Naive thymus-derived CD4-positive, alpha-beta T cell (primary cell): ENCODE measurements at regions not wholly inside any gene's neighbourhood (a gene's known extent, or its start where the extent isn't known, plus 50 kb on each side); places are given as distances from the start of the nearest gene placed in this dataset.

ENCODE experiments used
- ATAC-seq: fragments of 150-1000 bp; cut with Tn5 transposase; 2 replicates; pipeline ENCODE4 v1.10.0; 2021; ENCODE audit warnings: mild to moderate bottlenecking, moderate library complexity
- CTCF ChIA-PET: fragments of 350-600 bp; sonication (Branson Sonifier 250); formaldehyde crosslinking; loops from one replicate; lab custom pipeline; 2021; ENCODE audit warnings: antibody characterized with exemption; lab: Charles Lee
- POLR2A ChIA-PET: fragments of 350-600 bp; sonication (Branson Sonifier 250); formaldehyde crosslinking; loops from one replicate; lab custom pipeline; 2021; ENCODE audit warnings: antibody characterized with exemption, inconsistent platforms; lab: Charles Lee
- DNase-seq, 9 donors: peaks; one replicate each; pipeline versions ENCODE4 v3.0.0 to v3.0.0-alpha.2; 2020 to 2022; ENCODE audit warnings: mixed read lengths in 1 of 9
- H3K27ac ChIP-seq: one replicate; pipeline ENCODE4 v1.7.0; 2013; ENCODE audit warnings: mild to moderate bottlenecking, low read depth, low read length, moderate library complexity
- H3K27me3 ChIP-seq, 2 donors: one replicate each; pipeline ENCODE4 v1.7.0; 2013; ENCODE audit warnings: low read length in 2 of 2, mild to moderate bottlenecking in 2 of 2, moderate library complexity in 2 of 2; ENCODE audit not compliant: control insufficient read depth in 2 of 2, insufficient read depth in 2 of 2
- H3K36me3 ChIP-seq, 3 experiments: 1 replicate in 2 of 3; 2 replicates in 1 of 3; pipeline ENCODE4 v1.7.0; 2013; ENCODE audit warnings: low read length in 3 of 3, mild to moderate bottlenecking in 3 of 3, moderate library complexity in 1 of 3; ENCODE audit not compliant: insufficient read depth in 3 of 3, control insufficient read depth in 2 of 3
- H3K4me1 ChIP-seq, 2 donors: one replicate each; pipeline ENCODE4 v1.7.0; 2013; ENCODE audit warnings: low read length in 2 of 2, mild to moderate bottlenecking in 2 of 2, moderate library complexity in 1 of 2; ENCODE audit not compliant: control insufficient read depth in 2 of 2, insufficient read depth in 2 of 2
- H3K4me3 ChIP-seq: 2 replicates; pipeline ENCODE4 v1.7.0; 2013; ENCODE audit warnings: mild to moderate bottlenecking, low read length
- H3K9me3 ChIP-seq, 3 experiments: 1 replicate in 2 of 3; 2 replicates in 1 of 3; pipeline ENCODE4 v1.7.0; 2013; ENCODE audit warnings: low read length in 3 of 3; ENCODE audit not compliant: control insufficient read depth in 2 of 3
- H3K27ac Mint-ChIP-seq, 9 donors: one replicate each; pipeline ENCODE4 v1.8.0; 2020 to 2022; ENCODE audit warnings: mixed read lengths in 9 of 9, mild to moderate bottlenecking in 8 of 9, moderate library complexity in 5 of 9, inconsistent platforms in 2 of 9
- H3K27me3 Mint-ChIP-seq, 5 donors: one replicate each; pipeline ENCODE4 v1.8.0; 2021 to 2022; ENCODE audit warnings: mixed read lengths in 5 of 5, mild to moderate bottlenecking in 1 of 5
- H3K36me3 Mint-ChIP-seq, 5 donors: one replicate each; pipeline ENCODE4 v1.8.0; 2020 to 2022; ENCODE audit warnings: mixed read lengths in 5 of 5, mild to moderate bottlenecking in 3 of 5, inconsistent platforms in 1 of 5
- H3K4me1 Mint-ChIP-seq, 7 donors: one replicate each; pipeline ENCODE4 v1.8.0; 2020 to 2022; ENCODE audit warnings: mixed read lengths in 7 of 7, mild to moderate bottlenecking in 3 of 7, inconsistent platforms in 1 of 7
- H3K4me3 Mint-ChIP-seq, 10 donors: one replicate each; pipeline ENCODE4 v1.8.0; 2020 to 2022; ENCODE audit warnings: mild to moderate bottlenecking in 10 of 10, mixed read lengths in 10 of 10, moderate library complexity in 6 of 10, inconsistent platforms in 2 of 10
- H3K9me3 Mint-ChIP-seq, 11 donors: one replicate each; pipeline ENCODE4 v1.8.0; 2020 to 2022; ENCODE audit warnings: mixed read lengths in 11 of 11, mild to moderate bottlenecking in 4 of 11, inconsistent platforms in 1 of 11, moderate library complexity in 1 of 11
- intact Hi-C, 2 donors: fragments of 100-400 bp; cut with micrococcal nuclease; formaldehyde crosslinking; loops; one replicate each; pipeline ENCODE4 v1.15.1; 2023

GRCh38 chr12:39062266-39062996 lies 157.0 kb upstream of the CPNE8 start:
- ChIA-PET POLR2A (no interaction called here), CTCF (no interaction called here)
- no peak for DNase-seq
- Mint-ChIP-seq H3K4me1 (no peaks in the 10 kb centered on the region), H3K36me3 (no peaks in the 10 kb centered on the region), H3K4me3 (no peak overlapping the region), H3K9me3 (peaks cover 0 to 7% (median 3%) of the 10 kb centered on the region in 11 donors), H3K27me3 (no peaks in the 10 kb centered on the region), H3K27ac (no peak overlapping the region)
- intact Hi-C loops: no loop called here
- Histone ChIP-seq H3K27ac (no peak overlapping the region), H3K4me3 (no peak overlapping the region), H3K36me3 (no peaks in the 10 kb centered on the region), H3K27me3 (no peaks in the 10 kb centered on the region), H3K9me3 (no peaks in the 10 kb centered on the region), H3K4me1 (no peaks in the 10 kb centered on the region)
- ATAC-seq: no peak

- H3K9me3 Mint-ChIP-seq: peaks cover 0 to 7% (median 3%) of the 10 kb centered on the region in 11 donors
- POLR2A ChIA-PET: no interaction called here
These were observed 156.2 kb upstream of the CPNE8 start for GRCh38 chr12:39061576-39061975.

GRCh38 chr12:39048395-39048794 lies 143.0 kb upstream of the CPNE8 start:
- H3K4me3 Mint-ChIP-seq: no peak overlapping the region
- H3K36me3 Mint-ChIP-seq: no peaks in the 10 kb centered on the region
- no peak for ATAC-seq
- no peaks in the 10 kb centered on the region for H3K4me1 ChIP-seq
- no peaks in the 10 kb centered on the region for H3K36me3 ChIP-seq
- CTCF ChIA-PET: no interaction called here
- H3K4me1 Mint-ChIP-seq: no peaks in the 10 kb centered on the region
- H3K9me3 ChIP-seq: no peaks in the 10 kb centered on the region
- no peak overlapping the region for H3K4me3 ChIP-seq
- no peaks in the 10 kb centered on the region for H3K27me3 ChIP-seq
- no peak overlapping the region for H3K27ac ChIP-seq
- intact Hi-C loops: no loop called here
- POLR2A ChIA-PET: no interaction called here
- peaks cover 0 to 10% (median 0%) of the 10 kb centered on the region in 5 donors for H3K27me3 Mint-ChIP-seq
- no peak for DNase-seq
- peaks cover 0 to 10% (median 0%) of the 10 kb centered on the region in 11 donors for H3K9me3 Mint-ChIP-seq
- H3K27ac Mint-ChIP-seq: no peak overlapping the region

More at GRCh38 chr12:39061576-39061975, 156.2 kb upstream of the CPNE8 start:
- Mint-ChIP-seq H3K4me1 (no peaks in the 10 kb centered on the region), H3K36me3 (no peaks in the 10 kb centered on the region), H3K27me3 (no peaks in the 10 kb centered on the region), H3K4me3 (no peak overlapping the region), H3K27ac (no peak overlapping the region)
- DNase-seq (no peak), ATAC-seq (no peak)
- Histone ChIP-seq H3K4me1 (no peaks in the 10 kb centered on the region), H3K27ac (no peak overlapping the region), H3K9me3 (no peaks in the 10 kb centered on the region), H3K4me3 (no peak overlapping the region), H3K27me3 (no peaks in the 10 kb centered on the region), H3K36me3 (no peaks in the 10 kb centered on the region)
- intact Hi-C loops: no loop called here
- CTCF ChIA-PET: no interaction called here

GRCh38 chr12:39047539-39048262 lies 142.3 kb upstream of the CPNE8 start:
- Histone ChIP-seq H3K27ac (no peak overlapping the region), H3K36me3 (no peaks in the 10 kb centered on the region), H3K27me3 (no peaks in the 10 kb centered on the region), H3K4me3 (no peak overlapping the region), H3K9me3 (no peaks in the 10 kb centered on the region), H3K4me1 (no peaks in the 10 kb centered on the region)
- Mint-ChIP-seq H3K4me3 (no peak overlapping the region), H3K27ac (no peak overlapping the region), H3K27me3 (peaks cover 0 to 10% (median 0%) of the 10 kb centered on the region in 5 donors), H3K9me3 (peaks cover 0 to 4% (median 0%) of the 10 kb centered on the region in 11 donors), H3K36me3 (no peaks in the 10 kb centered on the region), H3K4me1 (no peaks in the 10 kb centered on the region)
- POLR2A ChIA-PET: no interaction called here
- intact Hi-C loops: no loop called here
- CTCF ChIA-PET: no interaction called here
- DNase-seq (no peak), ATAC-seq (no peak)

- no peak overlapping the region for H3K4me3 ChIP-seq
- Mint-ChIP-seq H3K4me1 (no peaks in the 10 kb centered on the region), H3K27ac (no peak overlapping the region), H3K4me3 (no peak overlapping the region), H3K27me3 (peaks cover 0 to 17% (median 0%) of the 10 kb centered on the region in 5 donors), H3K36me3 (no peaks in the 10 kb centered on the region), H3K9me3 (peaks cover 0 to 2% (median 0%) of the 10 kb centered on the region in 11 donors)
- no peaks in the 10 kb centered on the region for H3K36me3 ChIP-seq
- POLR2A ChIA-PET: interaction anchor here (0.6 kb wide), 1 partner anchor 9 kb away, joined by 3 read pairs; no protein-coding TSS in a partner anchor
- no peak overlapping the region for H3K27ac ChIP-seq
- no peaks in the 10 kb centered on the region for H3K4me1 ChIP-seq
- H3K27me3 ChIP-seq: no peaks in the 10 kb centered on the region
- no peak for DNase-seq
- H3K9me3 ChIP-seq: no peaks in the 10 kb centered on the region
- CTCF ChIA-PET: no interaction called here
- no peak for ATAC-seq
- intact Hi-C loops: no loop called here
These were observed 139.4 kb upstream of the CPNE8 start for GRCh38 chr12:39044754-39045153.

GRCh38 chr12:39043424-39043822 lies 138.0 kb upstream of the CPNE8 start:
- Mint-ChIP-seq H3K4me3 (no peak overlapping the region), H3K27ac (no peak overlapping the region), H3K36me3 (no peaks in the 10 kb centered on the region), H3K4me1 (no peaks in the 10 kb centered on the region), H3K9me3 (peaks cover 0 to 2% (median 0%) of the 10 kb centered on the region in 11 donors), H3K27me3 (peaks cover 0 to 17% (median 6%) of the 10 kb centered on the region in 5 donors)
- Histone ChIP-seq H3K27ac (no peak overlapping the region), H3K4me1 (no peaks in the 10 kb centered on the region), H3K4me3 (no peak overlapping the region), H3K9me3 (no peaks in the 10 kb centered on the region), H3K27me3 (no peaks in the 10 kb centered on the region), H3K36me3 (no peaks in the 10 kb centered on the region)
- DNase-seq (no peak), ATAC-seq (no peak)
- ChIA-PET CTCF (interaction anchor here (0.6 to 0.7 kb wide), 2 partner anchors 12 to 290 kb away, joined by 3 read pairs; no protein-coding TSS in a partner anchor), POLR2A (interaction anchor here (0.6 kb wide), 1 partner anchor 115 kb away, joined by 6 read pairs; no protein-coding TSS in a partner anchor)
- intact Hi-C loops: no loop called here
